ENCODE measurements at regions not wholly inside any gene's neighbourhood (a gene's known extent, or its start where the extent isn't known, plus 50 kb on each side); places are given as distances from the start of the nearest gene placed in this dataset.

GRCh38 chr10:128471151-128471550 is 344.9 kb upstream of the MKI67 start:
- DNase-seq, result no peak

GRCh38 chr10:128472196-128472595 is 346.0 kb upstream of the MKI67 start:
- DNase-seq, result no peak

- no peak for DNase-seq
Measured at GRCh38 chr10:128473396-128473795, 347.2 kb upstream of the MKI67 start.

- DNase-seq, result no peak
Measured at GRCh38 chr10:128473911-128474310, 347.7 kb upstream of the MKI67 start.

- no peak for DNase-seq
Measured at GRCh38 chr10:128474571-128474970, 348.3 kb upstream of the MKI67 start.

- no peak for DNase-seq
Measured at GRCh38 chr10:128475686-128476367, 349.6 kb upstream of the MKI67 start.

- no peak for DNase-seq
Measured at GRCh38 chr10:128476368-128476725, 350.1 kb upstream of the MKI67 start.

GRCh38 chr10:128476845-128477244 is 350.6 kb upstream of the MKI67 start:
- DNase-seq, result no peak

- DNase-seq, result no peak
Measured at GRCh38 chr10:128480601-128481000, 354.4 kb upstream of the MKI67 start.

GRCh38 chr10:128481152-128481840 is 355.1 kb upstream of the MKI67 start:
- peak; percentile 20 to 29 for DNase-seq

- no peak for DNase-seq
Measured at GRCh38 chr10:128482052-128482451, 355.8 kb upstream of the MKI67 start.

GRCh38 chr10:128483216-128483615 is 357.0 kb upstream of the MKI67 start:
- no peak for DNase-seq

GRCh38 chr10:128484041-128484440 is 357.8 kb upstream of the MKI67 start:
- DNase-seq, result no peak

GRCh38 chr10:128485701-128486235 is 359.5 kb upstream of the MKI67 start:
- no peak for DNase-seq

GRCh38 chr10:128487517-128487916 is 361.3 kb upstream of the MKI67 start:
- no peak for DNase-seq

- no peak for DNase-seq
Measured at GRCh38 chr10:128489324-128490247, 363.4 kb upstream of the MKI67 start.

- DNase-seq, result no peak
Measured at GRCh38 chr10:128491686-128492085, 365.5 kb upstream of the MKI67 start.

- DNase-seq, result no peak
Measured at GRCh38 chr10:128493811-128494210, 367.6 kb upstream of the MKI67 start.

- DNase-seq, result no peak
Measured at GRCh38 chr10:128494665-128495064, 368.4 kb upstream of the MKI67 start.

- DNase-seq, result no peak
Measured at GRCh38 chr10:128497660-128498377, 371.6 kb upstream of the MKI67 start.

- no peak for DNase-seq
Measured at GRCh38 chr10:128498378-128498730, 372.1 kb upstream of the MKI67 start.

- no peak for DNase-seq
Measured at GRCh38 chr10:128498746-128499145, 372.5 kb upstream of the MKI67 start.

- no peak for DNase-seq
Measured at GRCh38 chr10:128499486-128499885, 373.3 kb upstream of the MKI67 start.

All from NCI-H187 (cell line).